Neural progenitor cell (in vitro differentiated cells): ENCODE measurements at regions not wholly inside any gene's neighbourhood (a gene's known extent, or its start where the extent isn't known, plus 50 kb on each side); places are given as distances from the start of the nearest gene placed in this dataset.

ENCODE experiments used
- CTCF ChIP-seq: fragments of 200-600 bp; sonication (generic); IDR thresholded peaks from 2 replicates; pipeline ENCODE4 v1.5.1; 2017; ENCODE audit warnings: antibody characterized with exemption, mild to moderate bottlenecking
- EZH2 ChIP-seq: fragments of 200-600 bp; sonication (generic); IDR thresholded peaks from 2 replicates; pipeline ENCODE4 v1.6.1; 2017; ENCODE audit warnings: antibody characterized with exemption, mild to moderate bottlenecking, moderate library complexity

DNA sequence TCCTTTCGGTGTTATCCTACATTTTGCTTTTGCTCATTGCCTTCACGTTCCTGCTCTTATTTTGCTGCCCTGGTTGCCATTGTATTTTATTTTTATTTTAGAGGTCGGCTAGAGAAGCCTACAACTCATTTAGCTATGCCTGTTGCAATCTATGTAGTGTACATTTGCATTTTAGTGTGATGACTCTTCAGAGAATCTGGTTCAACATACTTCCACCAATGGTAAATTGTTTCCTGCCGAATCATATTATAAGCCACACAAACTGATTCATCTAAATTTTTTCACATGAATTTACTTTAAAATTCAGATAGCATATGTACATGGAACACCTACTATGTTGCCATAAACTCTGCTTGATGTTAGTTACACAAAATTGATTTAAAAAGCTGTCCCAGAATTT, 1596.9 kb downstream of the PLA2G4A start:
- TF ChIP-seq CTCF (no peak), EZH2 (no peak)
